H9 (cell line): ENCODE measurements at regions not wholly inside any gene's neighbourhood (a gene's known extent, or its start where the extent isn't known, plus 50 kb on each side); places are given as distances from the start of the nearest gene placed in this dataset.

Experiments used
- DNase-seq: peaks from one replicate; pipeline ENCODE4 v3.0.0-alpha.2; 2017
- H2AFZ ChIP-seq: one replicate; pipeline ENCODE4 v1.6.1; 2013; ENCODE audit warnings: mild to moderate bottlenecking, low read length, control low read depth, moderate library complexity
- H2AK5ac ChIP-seq: 2 replicates; pipeline ENCODE4 v1.6.1; 2013; ENCODE audit warnings: low read length, control low read depth, mixed read lengths; ENCODE audit not compliant: insufficient read length
- H2BK120ac ChIP-seq: one replicate; pipeline ENCODE4 v1.6.1; 2013; ENCODE audit warnings: low read depth, mild to moderate bottlenecking, low read length, control low read depth, inconsistent platforms; ENCODE audit not compliant: poor library complexity, severe bottlenecking
- H2BK12ac ChIP-seq: 2 replicates; pipeline ENCODE4 v1.6.1; 2013; ENCODE audit warnings: low read length, control low read depth, mixed read lengths, low read depth; ENCODE audit not compliant: insufficient read length
- H2BK15ac ChIP-seq: 2 replicates; pipeline ENCODE4 v1.6.1; 2013; ENCODE audit warnings: low read depth, low read length, control low read depth
- H2BK20ac ChIP-seq: one replicate; pipeline ENCODE4 v1.6.1; 2013; ENCODE audit warnings: low read depth, mild to moderate bottlenecking, low read length, control low read depth, inconsistent platforms; ENCODE audit not compliant: poor library complexity, severe bottlenecking
- H2BK5ac ChIP-seq: 2 replicates; pipeline ENCODE4 v1.6.1; 2013; ENCODE audit warnings: low read length, control low read depth, mixed read lengths; ENCODE audit not compliant: insufficient read length
- H3K14ac ChIP-seq: 2 replicates; pipeline ENCODE4 v1.6.1; 2013; ENCODE audit warnings: low read length, control low read depth; ENCODE audit not compliant: insufficient read depth
- H3K18ac ChIP-seq: 2 replicates; pipeline ENCODE4 v1.6.1; 2013; ENCODE audit warnings: low read depth, mild to moderate bottlenecking, mixed read lengths, low read length, control low read depth; ENCODE audit not compliant: insufficient read length
- H3K23ac ChIP-seq: 2 replicates; pipeline ENCODE4 v1.6.1; 2013; ENCODE audit warnings: low read length, control low read depth, mixed read lengths, low read depth; ENCODE audit not compliant: insufficient read length
- H3K23me2 ChIP-seq: 2 replicates; pipeline ENCODE4 v1.6.1; 2013; ENCODE audit warnings: low read depth, mild to moderate bottlenecking, mixed read lengths, low read length, control low read depth; ENCODE audit not compliant: insufficient read length, poor library complexity, severe bottlenecking
- H3K27ac ChIP-seq: 2 replicates; pipeline ENCODE4 v1.5.1; 2013; ENCODE audit warnings: low read length, control low read depth, mixed read lengths, low read depth; ENCODE audit not compliant: insufficient read length
- H3K27me3 ChIP-seq: 2 replicates; pipeline ENCODE4 v1.6.1; 2013; ENCODE audit warnings: low read length, control low read depth, inconsistent platforms; ENCODE audit not compliant: insufficient read depth
- H3K4ac ChIP-seq: 2 replicates; pipeline ENCODE4 v1.6.1; 2013; ENCODE audit warnings: low read depth, mild to moderate bottlenecking, control low read depth, inconsistent platforms, low read length, moderate library complexity
- H3K4me1 ChIP-seq: 2 replicates; pipeline ENCODE4 v1.6.1; 2013; ENCODE audit warnings: low read length, control low read depth, inconsistent platforms; ENCODE audit not compliant: insufficient read depth
- H3K4me2 ChIP-seq: 2 replicates; pipeline ENCODE4 v1.6.1; 2013; ENCODE audit warnings: low read length, control low read depth, mixed read lengths; ENCODE audit not compliant: insufficient read length, insufficient read depth
- H3K56ac ChIP-seq: 2 replicates; pipeline ENCODE4 v1.6.1; 2013; ENCODE audit warnings: low read depth, mild to moderate bottlenecking, mixed read lengths, low read length, control low read depth; ENCODE audit not compliant: insufficient read length
- H3K79me1 ChIP-seq: 2 replicates; pipeline ENCODE4 v1.6.1; 2013; ENCODE audit warnings: low read depth, mild to moderate bottlenecking, moderate library complexity, low read length, control low read depth, inconsistent platforms; ENCODE audit not compliant: insufficient read depth, poor library complexity, severe bottlenecking
- H3K79me2 ChIP-seq: 2 replicates; pipeline ENCODE4 v1.6.1; 2013; ENCODE audit warnings: low read length, control low read depth, inconsistent platforms; ENCODE audit not compliant: insufficient read depth
- H3K9ac ChIP-seq: 2 replicates; pipeline ENCODE4 v1.6.1; 2013; ENCODE audit warnings: low read length, control low read depth, mixed read lengths; ENCODE audit not compliant: insufficient read length; ENCODE audit errors: extremely low read depth
- H3K9me3 ChIP-seq: one replicate; pipeline ENCODE4 v1.6.1; 2013; ENCODE audit warnings: low read depth, low read length, inconsistent platforms; ENCODE audit not compliant: control insufficient read depth
- H3T11ph ChIP-seq: one replicate; pipeline ENCODE4 v1.6.1; 2013; ENCODE audit warnings: mild to moderate bottlenecking, low read length, control low read depth, inconsistent platforms
- H4K20me1 ChIP-seq: one replicate; pipeline ENCODE4 v1.6.1; 2013; ENCODE audit not compliant: control insufficient read depth, insufficient read length, insufficient read depth
- H4K5ac ChIP-seq: 2 replicates; pipeline ENCODE4 v1.6.1; 2013; ENCODE audit warnings: low read depth, mild to moderate bottlenecking, mixed read lengths, low read length, control low read depth; ENCODE audit not compliant: insufficient read length
- H4K8ac ChIP-seq: replicated peaks from 2 replicates; pipeline ENCODE4 v1.6.1; 2013; ENCODE audit warnings: low read length, control low read depth, mixed read lengths, low read depth; ENCODE audit not compliant: insufficient read length
- H4K91ac ChIP-seq: 2 replicates; pipeline ENCODE4 v1.6.1; 2013; ENCODE audit warnings: low read depth, mild to moderate bottlenecking, moderate library complexity, mixed read lengths, low read length, control low read depth; ENCODE audit not compliant: insufficient read length
- H3K27ac Mint-ChIP-seq, 3 experiments: 2 replicates in 2 of 3; 3 replicates in 1 of 3; pipeline ENCODE4 v1.8.0; 2020 to 2021; ENCODE audit warnings: mixed read lengths in 3 of 3, mild to moderate bottlenecking in 1 of 3, moderate library complexity in 1 of 3
- H3K27me3 Mint-ChIP-seq: 2 replicates; pipeline ENCODE4 v1.8.0; 2021; ENCODE audit warnings: low read depth, mild to moderate bottlenecking, moderate library complexity, mixed read lengths
- H3K36me3 Mint-ChIP-seq, 3 experiments: 2 replicates in 2 of 3; 3 replicates in 1 of 3; pipeline ENCODE4 v1.8.0; 2020 to 2021; ENCODE audit warnings: low read depth in 3 of 3, mixed read lengths in 3 of 3; ENCODE audit not compliant: insufficient read depth in 1 of 3
- H3K4me1 Mint-ChIP-seq, 2 experiments: 2 replicates each; pipeline ENCODE4 v1.8.0; 2020; ENCODE audit warnings: mixed read lengths in 2 of 2
- H3K4me3 Mint-ChIP-seq, 2 experiments: 2 replicates in 1 of 2; 3 replicates in 1 of 2; pipeline ENCODE4 v1.8.0; 2020 to 2021; ENCODE audit warnings: mild to moderate bottlenecking in 2 of 2, mixed read lengths in 2 of 2, moderate library complexity in 1 of 2
- H3K9me3 Mint-ChIP-seq, 2 experiments: 2 replicates in 1 of 2; 3 replicates in 1 of 2; pipeline ENCODE4 v1.8.0; 2020; ENCODE audit warnings: mild to moderate bottlenecking in 2 of 2, mixed read lengths in 2 of 2, moderate library complexity in 1 of 2
- CTCF ChIP-seq: fragments of 200-600 bp; sonication (generic); conservative IDR thresholded peaks from 3 replicates; pipeline ENCODE4 v1.8.0; 2021; ENCODE audit warnings: antibody characterized with exemption, mild to moderate bottlenecking
- WGBS: extraction: QIAGEN DNeasy Blood & Tissue Kit; methylation state at CpG from one replicate; pipeline ENCODE4 v1.1.7; 2013; ENCODE audit warnings: missing lambda C conversion rate, low lambda C conversion rate, mixed read lengths; ENCODE audit not compliant: insufficient read length; ENCODE audit errors: extremely low coverage; 5-methylcytosine and 5-hydroxymethylcytosine counted together

- H3K9ac ChIP-seq: no peak overlapping the region
- no peak overlapping the region for H3K4me3 Mint-ChIP-seq
- H3T11ph ChIP-seq: no peak overlapping the region
- H2BK5ac ChIP-seq: no peak overlapping the region
- H2BK20ac ChIP-seq: no peak overlapping the region
- H2BK15ac ChIP-seq: no peak overlapping the region
- peaks cover 3% of the 10 kb centered on the region; the same call in 1 of the 2 replicates for H3K4me1 ChIP-seq
- no peaks in the 10 kb centered on the region for H3K79me2 ChIP-seq
- no peak for DNase-seq
- no peak overlapping the region for H2BK12ac ChIP-seq
- no peak overlapping the region for H3K14ac ChIP-seq
- H3K27me3 ChIP-seq: no peaks in the 10 kb centered on the region
- no peak overlapping the region for H2BK120ac ChIP-seq
- H3K9me3 Mint-ChIP-seq: no peaks in the 10 kb centered on the region; a peak in 1 of 5 replicates
- H3K9me3 ChIP-seq: no peaks in the 10 kb centered on the region
- H3K36me3 Mint-ChIP-seq: no peaks in the 10 kb centered on the region
- H4K20me1 ChIP-seq: no peaks in the 10 kb centered on the region
- H3K27ac Mint-ChIP-seq: no peak overlapping the region; a peak in 1 of 7 replicates
- no peaks in the 10 kb centered on the region for H3K23me2 ChIP-seq
- H3K56ac ChIP-seq: no peak overlapping the region
- H2AK5ac ChIP-seq: no peak overlapping the region
- H3K4ac ChIP-seq: no peak overlapping the region
- H3K79me1 ChIP-seq: no peaks in the 10 kb centered on the region
- no peak for TF ChIP-seq CTCF
- no peak overlapping the region for H4K8ac ChIP-seq
- no peak overlapping the region for H4K5ac ChIP-seq
- no peak overlapping the region for H3K23ac ChIP-seq
- H4K91ac ChIP-seq: no peak overlapping the region
- H3K4me1 Mint-ChIP-seq: peaks cover 8 to 14% of the 10 kb centered on the region in 2 experiments
- H3K4me2 ChIP-seq: no peak overlapping the region
- WGBS: no CpG with 5 or more reads among the region's 3 CpGs
- H3K18ac ChIP-seq: no peak overlapping the region
- H2AFZ ChIP-seq: no peak overlapping the region
- no peaks in the 10 kb centered on the region for H3K27me3 Mint-ChIP-seq
- H3K27ac ChIP-seq: no peak overlapping the region
Observed at GRCh38 chr4:11604821-11605220, 176.1 kb upstream of the HS3ST1 start.
